ENCODE measurements at regions not wholly inside any gene's neighbourhood (a gene's known extent, or its start where the extent isn't known, plus 50 kb on each side); places are given as distances from the start of the nearest gene placed in this dataset.

GRCh38 chr1:96366516-96366915 lies 355.1 kb upstream of the PTBP2 start:
- no peak overlapping the region for H3K27ac ChIP-seq (ENCODE audit: extremely low read depth, low read depth, low read length)
- H3K36me3 ChIP-seq (ENCODE audit: control insufficient read depth in 2 of 2, insufficient read depth in 1 of 2, low read length in 2 of 2), result no peaks in the 10 kb centered on the region
- H3K4me1 ChIP-seq (ENCODE audit: control insufficient read depth, insufficient read depth, low read length), result no peaks in the 10 kb centered on the region
- CTCF ChIA-PET, result interaction anchor here (0.6 kb wide), 1 partner anchor 1137 kb away, joined by 5 read pairs; no protein-coding TSS in a partner anchor
- no peak for TF ChIP-seq ZNF37A (tag by site-specific recombination; IDR thresholded peaks at IDR 0.05)
- H3K9me3 ChIP-seq (ENCODE audit: control insufficient read depth, insufficient read depth, low read depth, low read length), result no peaks in the 10 kb centered on the region
- POLR2A ChIA-PET, result no interaction called here
- H3K4me3 ChIP-seq (ENCODE audit: low read depth, low read length), result no peak overlapping the region

- CTCF ChIA-PET, result no interaction called here
- no peak for TF ChIP-seq ZNF24 (tag by site-specific recombination; IDR thresholded peaks at IDR 0.05)
- no peak for TF ChIP-seq ZBTB6 (tag by site-specific recombination; IDR thresholded peaks at IDR 0.05)
- TF ChIP-seq SCRT2 (tag by site-specific recombination; IDR thresholded peaks at IDR 0.05), result no peak
- no peak for TF ChIP-seq SP2 (tag by site-specific recombination; IDR thresholded peaks at IDR 0.05)
- no peak for TF ChIP-seq ZSCAN30 (tag by site-specific recombination; IDR thresholded peaks at IDR 0.05)
- TF ChIP-seq TSHZ1 (tag by site-specific recombination; IDR thresholded peaks at IDR 0.05; ENCODE audit: borderline replicate concordance), result no peak
- TF ChIP-seq KLF10 (tag by site-specific recombination; IDR thresholded peaks at IDR 0.05), result no peak
- no peak for TF ChIP-seq KLF16 (tag by site-specific recombination; IDR thresholded peaks at IDR 0.05)
- TF ChIP-seq ZNF768 (tag by site-specific recombination; IDR thresholded peaks at IDR 0.05), result no peak
- TF ChIP-seq GFI1B (tag by site-specific recombination; IDR thresholded peaks at IDR 0.05), result no peak
- TF ChIP-seq HOXA7 (CRISPR knock-in tag; IDR thresholded peaks at IDR 0.05; ENCODE audit: borderline replicate concordance), result no peak
- TF ChIP-seq MEIS1 (CRISPR knock-in tag; IDR thresholded peaks at IDR 0.05; ENCODE audit: borderline replicate concordance), result no peak
- TF ChIP-seq ZNF292 (tag by site-specific recombination; IDR thresholded peaks at IDR 0.05; ENCODE audit: borderline replicate concordance, low read depth), result no peak
- no peak for TF ChIP-seq ZNF266 (tag by site-specific recombination; IDR thresholded peaks at IDR 0.05; ENCODE audit: low read depth)
- no peak for TF ChIP-seq ZNF416 (tag by site-specific recombination; IDR thresholded peaks at IDR 0.05)
- no peak for TF ChIP-seq ZNF792 (tag by site-specific recombination; IDR thresholded peaks at IDR 0.05)
- no peak for TF ChIP-seq ZNF830 (tag by site-specific recombination; IDR thresholded peaks at IDR 0.05; ENCODE audit: low read depth)
- TF ChIP-seq ZNF555 (tag by site-specific recombination; conservative IDR thresholded peaks at IDR 0.05), result no peak
- TF ChIP-seq YY1 (tag by site-specific recombination; IDR thresholded peaks at IDR 0.05), result no peak
- H3K9me3 ChIP-seq (ENCODE audit: control insufficient read depth, insufficient read depth, low read depth, low read length), result no peaks in the 10 kb centered on the region
- H3K36me3 ChIP-seq (ENCODE audit: control insufficient read depth in 2 of 2, insufficient read depth in 1 of 2, low read length in 2 of 2), result no peaks in the 10 kb centered on the region
- H3K27ac ChIP-seq (ENCODE audit: extremely low read depth, low read depth, low read length), result no peak overlapping the region
- no peak overlapping the region for H3K4me3 ChIP-seq (ENCODE audit: low read depth, low read length)
- no peaks in the 10 kb centered on the region for H3K4me1 ChIP-seq (ENCODE audit: control insufficient read depth, insufficient read depth, low read length)
- POLR2A ChIA-PET, result no interaction called here
Measured at GRCh38 chr1:96367791-96368190, 353.8 kb upstream of the PTBP2 start.

GRCh38 chr1:96370757-96371156 lies 350.8 kb upstream of the PTBP2 start:
- POLR2A ChIA-PET, result no interaction called here
- no peak overlapping the region for H3K4me3 ChIP-seq (ENCODE audit: low read depth, low read length)
- TF ChIP-seq ZNF174 (tag by site-specific recombination; IDR thresholded peaks at IDR 0.05) (no peak), SP2 (tag by site-specific recombination; IDR thresholded peaks at IDR 0.05) (no peak), PRDM2 (tag by site-specific recombination; IDR thresholded peaks at IDR 0.05; ENCODE audit: borderline replicate concordance) (no peak), ZNF341 (tag by site-specific recombination; IDR thresholded peaks at IDR 0.05; ENCODE audit: low read depth) (no peak), ZNF366 (tag by site-specific recombination; conservative IDR thresholded peaks at IDR 0.05) (no peak)

More at GRCh38 chr1:96370757-96371156, 350.8 kb upstream of the PTBP2 start:
- no peaks in the 10 kb centered on the region for H3K9me3 ChIP-seq (ENCODE audit: control insufficient read depth, insufficient read depth, low read depth, low read length)
- no peaks in the 10 kb centered on the region for H3K4me1 ChIP-seq (ENCODE audit: control insufficient read depth, insufficient read depth, low read length)
- H3K27ac ChIP-seq (ENCODE audit: extremely low read depth, low read depth, low read length), result no peak overlapping the region
- no peaks in the 10 kb centered on the region for H3K36me3 ChIP-seq (ENCODE audit: control insufficient read depth in 2 of 2, insufficient read depth in 1 of 2, low read length in 2 of 2)
- CTCF ChIA-PET, result no interaction called here

All from HEK293 (cell line).